DOHH2 (cell line): ENCODE measurements at regions not wholly inside any gene's neighbourhood (a gene's known extent, or its start where the extent isn't known, plus 50 kb on each side); places are given as distances from the start of the nearest gene placed in this dataset.

Experiments
- EZH2phosphoT487 ChIP-seq: fragments of 200-600 bp; sonication (generic); IDR thresholded peaks from 2 replicates; pipeline ENCODE4 v1.6.1; 2017; ENCODE audit warnings: borderline replicate concordance, mild to moderate bottlenecking, antibody characterized with exemption, low read length, moderate library complexity, mixed read lengths
- TF ChIP-seq, protein P1 (sequence below): fragments of 200-600 bp; sonication (generic); IDR thresholded peaks from one replicate; pipeline ENCODE4 v1.5.1; 2014; ENCODE audit warnings: antibody characterized with exemption, mild to moderate bottlenecking, low read depth, low read length; ENCODE audit not compliant: poor library complexity, severe bottlenecking

DNA sequence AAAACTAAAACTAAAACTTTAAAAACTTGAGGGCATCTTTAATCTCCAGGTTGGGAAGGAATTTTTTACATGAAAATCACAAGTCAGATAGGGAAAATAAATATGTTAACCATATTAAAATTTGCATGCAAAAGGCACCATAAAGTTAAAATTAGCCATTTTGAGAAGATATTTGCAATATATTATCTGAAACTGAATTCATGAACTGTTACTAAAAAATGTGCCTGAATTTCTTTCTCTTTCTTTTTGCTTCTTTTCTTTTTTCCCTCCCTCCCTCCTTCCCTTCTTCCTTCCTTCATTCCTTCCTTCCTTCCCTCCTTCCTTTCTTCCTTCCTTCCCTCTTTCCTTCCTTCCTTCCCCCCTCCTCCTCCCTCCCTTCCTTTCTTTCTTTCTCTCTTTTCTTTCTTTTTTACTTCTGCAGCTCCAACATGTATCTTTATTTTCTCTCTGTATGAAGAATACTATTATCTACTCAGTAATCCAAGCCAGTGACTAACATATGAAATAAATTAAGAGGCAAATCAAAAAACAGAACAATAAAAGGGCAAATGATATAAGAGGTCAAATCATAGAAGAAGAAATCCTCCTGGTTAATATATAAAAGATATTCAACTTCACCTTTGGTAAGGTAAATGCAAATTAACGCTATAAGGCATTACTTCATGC is 146.0 kb downstream of the BRMS1L start:
- TF ChIP-seq, protein P1, sequence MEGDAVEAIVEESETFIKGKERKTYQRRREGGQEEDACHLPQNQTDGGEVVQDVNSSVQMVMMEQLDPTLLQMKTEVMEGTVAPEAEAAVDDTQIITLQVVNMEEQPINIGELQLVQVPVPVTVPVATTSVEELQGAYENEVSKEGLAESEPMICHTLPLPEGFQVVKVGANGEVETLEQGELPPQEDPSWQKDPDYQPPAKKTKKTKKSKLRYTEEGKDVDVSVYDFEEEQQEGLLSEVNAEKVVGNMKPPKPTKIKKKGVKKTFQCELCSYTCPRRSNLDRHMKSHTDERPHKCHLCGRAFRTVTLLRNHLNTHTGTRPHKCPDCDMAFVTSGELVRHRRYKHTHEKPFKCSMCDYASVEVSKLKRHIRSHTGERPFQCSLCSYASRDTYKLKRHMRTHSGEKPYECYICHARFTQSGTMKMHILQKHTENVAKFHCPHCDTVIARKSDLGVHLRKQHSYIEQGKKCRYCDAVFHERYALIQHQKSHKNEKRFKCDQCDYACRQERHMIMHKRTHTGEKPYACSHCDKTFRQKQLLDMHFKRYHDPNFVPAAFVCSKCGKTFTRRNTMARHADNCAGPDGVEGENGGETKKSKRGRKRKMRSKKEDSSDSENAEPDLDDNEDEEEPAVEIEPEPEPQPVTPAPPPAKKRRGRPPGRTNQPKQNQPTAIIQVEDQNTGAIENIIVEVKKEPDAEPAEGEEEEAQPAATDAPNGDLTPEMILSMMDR, result no peak
- no peak for TF ChIP-seq EZH2phosphoT487
